ENCODE measurements at regions not wholly inside any gene's neighbourhood (a gene's known extent, or its start where the extent isn't known, plus 50 kb on each side); places are given as distances from the start of the nearest gene placed in this dataset.

DNA sequence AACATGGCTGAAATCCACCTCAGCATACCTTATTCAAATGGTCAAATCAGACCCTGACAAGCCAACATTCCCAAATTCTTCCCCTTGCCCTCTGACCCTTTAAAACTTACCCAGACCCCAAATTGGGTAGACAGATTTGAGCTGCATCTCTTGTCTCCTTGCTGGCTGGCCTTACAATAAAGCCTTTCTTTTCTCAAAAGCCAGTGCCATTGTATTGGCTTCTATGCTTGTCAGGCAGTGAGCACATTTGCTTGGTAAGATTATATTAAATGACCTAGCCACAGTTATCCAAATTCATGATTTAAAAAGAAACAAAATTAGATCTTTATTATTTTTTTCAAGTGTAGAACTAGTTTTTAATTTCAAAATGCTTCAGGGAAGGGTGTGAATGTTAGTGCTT is 67.8 kb upstream of the FAM83B start (continued):
- TF ChIP-seq, protein P1, sequence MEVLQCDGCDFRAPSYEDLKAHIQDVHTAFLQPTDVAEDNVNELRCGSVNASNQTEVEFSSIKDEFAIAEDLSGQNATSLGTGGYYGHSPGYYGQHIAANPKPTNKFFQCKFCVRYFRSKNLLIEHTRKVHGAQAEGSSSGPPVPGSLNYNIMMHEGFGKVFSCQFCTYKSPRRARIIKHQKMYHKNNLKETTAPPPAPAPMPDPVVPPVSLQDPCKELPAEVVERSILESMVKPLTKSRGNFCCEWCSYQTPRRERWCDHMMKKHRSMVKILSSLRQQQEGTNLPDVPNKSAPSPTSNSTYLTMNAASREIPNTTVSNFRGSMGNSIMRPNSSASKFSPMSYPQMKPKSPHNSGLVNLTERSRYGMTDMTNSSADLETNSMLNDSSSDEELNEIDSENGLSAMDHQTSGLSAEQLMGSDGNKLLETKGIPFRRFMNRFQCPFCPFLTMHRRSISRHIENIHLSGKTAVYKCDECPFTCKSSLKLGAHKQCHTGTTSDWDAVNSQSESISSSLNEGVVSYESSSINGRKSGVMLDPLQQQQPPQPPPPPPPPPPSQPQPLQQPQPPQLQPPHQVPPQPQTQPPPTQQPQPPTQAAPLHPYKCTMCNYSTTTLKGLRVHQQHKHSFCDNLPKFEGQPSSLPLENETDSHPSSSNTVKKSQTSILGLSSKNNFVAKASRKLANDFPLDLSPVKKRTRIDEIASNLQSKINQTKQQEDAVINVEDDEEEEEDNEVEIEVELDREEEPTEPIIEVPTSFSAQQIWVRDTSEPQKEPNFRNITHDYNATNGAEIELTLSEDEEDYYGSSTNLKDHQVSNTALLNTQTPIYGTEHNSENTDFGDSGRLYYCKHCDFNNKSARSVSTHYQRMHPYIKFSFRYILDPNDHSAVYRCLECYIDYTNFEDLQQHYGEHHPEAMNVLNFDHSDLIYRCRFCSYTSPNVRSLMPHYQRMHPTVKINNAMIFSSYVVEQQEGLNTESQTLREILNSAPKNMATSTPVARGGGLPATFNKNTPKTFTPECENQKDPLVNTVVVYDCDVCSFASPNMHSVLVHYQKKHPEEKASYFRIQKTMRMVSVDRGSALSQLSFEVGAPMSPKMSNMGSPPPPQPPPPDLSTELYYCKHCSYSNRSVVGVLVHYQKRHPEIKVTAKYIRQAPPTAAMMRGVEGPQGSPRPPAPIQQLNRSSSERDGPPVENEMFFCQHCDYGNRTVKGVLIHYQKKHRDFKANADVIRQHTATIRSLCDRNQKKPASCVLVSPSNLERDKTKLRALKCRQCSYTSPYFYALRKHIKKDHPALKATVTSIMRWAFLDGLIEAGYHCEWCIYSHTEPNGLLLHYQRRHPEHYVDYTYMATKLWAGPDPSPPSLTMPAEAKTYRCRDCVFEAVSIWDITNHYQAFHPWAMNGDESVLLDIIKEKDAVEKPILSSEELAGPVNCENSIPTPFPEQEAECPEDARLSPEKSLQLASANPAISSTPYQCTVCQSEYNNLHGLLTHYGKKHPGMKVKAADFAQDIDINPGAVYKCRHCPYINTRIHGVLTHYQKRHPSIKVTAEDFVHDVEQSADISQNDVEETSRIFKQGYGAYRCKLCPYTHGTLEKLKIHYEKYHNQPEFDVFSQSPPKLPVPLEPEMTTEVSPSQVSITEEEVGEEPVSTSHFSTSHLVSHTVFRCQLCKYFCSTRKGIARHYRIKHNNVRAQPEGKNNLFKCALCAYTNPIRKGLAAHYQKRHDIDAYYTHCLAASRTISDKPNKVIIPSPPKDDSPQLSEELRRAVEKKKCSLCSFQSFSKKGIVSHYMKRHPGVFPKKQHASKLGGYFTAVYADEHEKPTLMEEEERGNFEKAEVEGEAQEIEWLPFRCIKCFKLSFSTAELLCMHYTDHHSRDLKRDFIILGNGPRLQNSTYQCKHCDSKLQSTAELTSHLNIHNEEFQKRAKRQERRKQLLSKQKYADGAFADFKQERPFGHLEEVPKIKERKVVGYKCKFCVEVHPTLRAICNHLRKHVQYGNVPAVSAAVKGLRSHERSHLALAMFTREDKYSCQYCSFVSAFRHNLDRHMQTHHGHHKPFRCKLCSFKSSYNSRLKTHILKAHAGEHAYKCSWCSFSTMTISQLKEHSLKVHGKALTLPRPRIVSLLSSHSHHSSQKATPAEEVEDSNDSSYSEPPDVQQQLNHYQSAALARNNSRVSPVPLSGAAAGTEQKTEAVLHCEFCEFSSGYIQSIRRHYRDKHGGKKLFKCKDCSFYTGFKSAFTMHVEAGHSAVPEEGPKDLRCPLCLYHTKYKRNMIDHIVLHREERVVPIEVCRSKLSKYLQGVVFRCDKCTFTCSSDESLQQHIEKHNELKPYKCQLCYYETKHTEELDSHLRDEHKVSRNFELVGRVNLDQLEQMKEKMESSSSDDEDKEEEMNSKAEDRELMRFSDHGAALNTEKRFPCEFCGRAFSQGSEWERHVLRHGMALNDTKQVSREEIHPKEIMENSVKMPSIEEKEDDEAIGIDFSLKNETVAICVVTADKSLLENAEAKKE (CRISPR knock-in tag; IDR thresholded peaks at IDR 0.05) = no peak
- TF ChIP-seq ZNF331 (CRISPR knock-in tag; IDR thresholded peaks at IDR 0.05; ENCODE audit: low read depth) (no peak), EZH2phosphoT487 (IDR thresholded peaks at IDR 0.05; ENCODE audit: unreplicated experiment) (no peak), EZH2 (IDR thresholded peaks at IDR 0.05; ENCODE audit: low read depth, unreplicated experiment) (no peak)

DNA sequence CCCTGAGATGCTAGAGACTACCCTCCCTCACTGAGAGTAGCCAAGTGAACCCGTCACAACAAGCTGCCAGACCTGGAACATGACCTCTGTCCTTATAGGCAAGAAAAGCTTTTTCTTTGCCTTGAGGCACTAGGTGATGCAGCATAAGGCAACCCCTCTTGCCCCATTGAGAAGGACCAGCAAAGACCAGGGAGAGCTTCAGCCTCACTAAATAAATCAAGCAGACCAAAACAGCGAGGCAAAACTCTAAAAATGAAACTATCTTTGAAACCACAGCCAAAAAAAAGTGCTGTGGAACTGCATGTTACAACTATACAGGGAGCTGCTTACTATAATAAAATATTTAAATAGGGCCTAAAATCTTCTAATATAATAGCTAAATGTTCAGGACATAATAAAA is 62.6 kb upstream of the FAM83B start:
- no peaks in the 10 kb centered on the region for H3K27me3 ChIP-seq (ENCODE audit: insufficient read depth)
- H3K27ac ChIP-seq (ENCODE audit: low read depth) = no peak overlapping the region
- H3K36me3 ChIP-seq (ENCODE audit: insufficient read depth) = no peaks in the 10 kb centered on the region
- H3F3A ChIP-seq (replicated peaks; ENCODE audit: low read depth) = no peaks in the 10 kb centered on the region
- H3K4me3 Mint-ChIP-seq = no peak overlapping the region
- H3K4me2 ChIP-seq = no peak overlapping the region
- H3K9me3 Mint-ChIP-seq = peaks cover 5% of the 10 kb centered on the region; the same call in 1 of the 3 replicates
- no peaks in the 10 kb centered on the region for H4K20me1 ChIP-seq (replicated peaks; ENCODE audit: insufficient read depth)
- DNase-seq (ENCODE audit: low spot score) (no peak), ATAC-seq (no peak)
- peaks cover 2% of the 10 kb centered on the region for H3K27me3 Mint-ChIP-seq (ENCODE audit: insufficient read depth, low read depth, poor library complexity)
- no peaks in the 10 kb centered on the region for H3K4me1 ChIP-seq (ENCODE audit: insufficient read depth)
- no peak overlapping the region for H3K27ac Mint-ChIP-seq
- H3K79me2 ChIP-seq (replicated peaks; ENCODE audit: insufficient read depth) = no peaks in the 10 kb centered on the region
- no peak overlapping the region for H3K4me3 ChIP-seq
- TF ChIP-seq NANOG (IDR thresholded peaks at IDR 0.05; ENCODE audit: borderline replicate concordance) (no peak), ZNF331 (CRISPR knock-in tag; IDR thresholded peaks at IDR 0.05; ENCODE audit: low read depth) (no peak), ZNF114 (CRISPR knock-in tag; IDR thresholded peaks at IDR 0.05) (no peak), STAT1 (IDR thresholded peaks at IDR 0.05; ENCODE audit: unreplicated experiment) (no peak)
- TF ChIP-seq, protein P2, sequence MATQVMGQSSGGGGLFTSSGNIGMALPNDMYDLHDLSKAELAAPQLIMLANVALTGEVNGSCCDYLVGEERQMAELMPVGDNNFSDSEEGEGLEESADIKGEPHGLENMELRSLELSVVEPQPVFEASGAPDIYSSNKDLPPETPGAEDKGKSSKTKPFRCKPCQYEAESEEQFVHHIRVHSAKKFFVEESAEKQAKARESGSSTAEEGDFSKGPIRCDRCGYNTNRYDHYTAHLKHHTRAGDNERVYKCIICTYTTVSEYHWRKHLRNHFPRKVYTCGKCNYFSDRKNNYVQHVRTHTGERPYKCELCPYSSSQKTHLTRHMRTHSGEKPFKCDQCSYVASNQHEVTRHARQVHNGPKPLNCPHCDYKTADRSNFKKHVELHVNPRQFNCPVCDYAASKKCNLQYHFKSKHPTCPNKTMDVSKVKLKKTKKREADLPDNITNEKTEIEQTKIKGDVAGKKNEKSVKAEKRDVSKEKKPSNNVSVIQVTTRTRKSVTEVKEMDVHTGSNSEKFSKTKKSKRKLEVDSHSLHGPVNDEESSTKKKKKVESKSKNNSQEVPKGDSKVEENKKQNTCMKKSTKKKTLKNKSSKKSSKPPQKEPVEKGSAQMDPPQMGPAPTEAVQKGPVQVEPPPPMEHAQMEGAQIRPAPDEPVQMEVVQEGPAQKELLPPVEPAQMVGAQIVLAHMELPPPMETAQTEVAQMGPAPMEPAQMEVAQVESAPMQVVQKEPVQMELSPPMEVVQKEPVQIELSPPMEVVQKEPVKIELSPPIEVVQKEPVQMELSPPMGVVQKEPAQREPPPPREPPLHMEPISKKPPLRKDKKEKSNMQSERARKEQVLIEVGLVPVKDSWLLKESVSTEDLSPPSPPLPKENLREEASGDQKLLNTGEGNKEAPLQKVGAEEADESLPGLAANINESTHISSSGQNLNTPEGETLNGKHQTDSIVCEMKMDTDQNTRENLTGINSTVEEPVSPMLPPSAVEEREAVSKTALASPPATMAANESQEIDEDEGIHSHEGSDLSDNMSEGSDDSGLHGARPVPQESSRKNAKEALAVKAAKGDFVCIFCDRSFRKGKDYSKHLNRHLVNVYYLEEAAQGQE (IDR thresholded peaks at IDR 0.05; ENCODE audit: unreplicated experiment) = no peak
- peak overlapping the region; percentile 80 for H2AFZ ChIP-seq
- no peaks in the 10 kb centered on the region for H3K36me3 Mint-ChIP-seq (ENCODE audit: low read depth)
- H3K4me1 Mint-ChIP-seq = peaks cover 6% of the 10 kb centered on the region; the same call in 2 of the 3 replicates
- peaks cover 7% of the 10 kb centered on the region; the same call in 1 of the 2 replicates for H3K9me2 ChIP-seq (ENCODE audit: insufficient read depth)
